ENCODE measurements at regions not wholly inside any gene's neighbourhood (a gene's known extent, or its start where the extent isn't known, plus 50 kb on each side); places are given as distances from the start of the nearest gene placed in this dataset.

DNA sequence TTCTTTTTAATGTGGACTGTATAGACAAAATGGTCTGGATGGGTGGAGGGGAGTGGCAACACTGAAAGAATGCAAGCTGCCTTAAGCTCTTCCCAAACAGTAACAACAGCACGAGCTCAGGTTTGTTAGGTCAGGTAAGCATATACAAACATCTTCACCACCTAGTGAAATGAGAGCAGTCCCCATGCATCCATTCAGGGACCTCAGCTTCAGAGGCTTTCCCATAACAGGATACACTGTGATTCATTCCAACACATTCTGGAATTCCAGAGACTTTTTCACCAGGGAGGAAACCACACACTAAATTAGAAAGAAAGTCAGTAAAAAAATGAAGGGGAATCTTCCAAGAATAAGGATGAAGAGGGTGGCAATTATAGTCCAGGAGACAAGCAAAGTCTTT lies 50.4 kb upstream of the BZW1 start:
- Histone ChIP-seq H3K27ac (ENCODE audit: control insufficient read depth, insufficient read depth, low read length) (no peak overlapping the region), H3K79me2 (ENCODE audit: control insufficient read depth, insufficient read depth, low read length) (no peaks in the 10 kb centered on the region), H3K36me3 (ENCODE audit: control insufficient read depth in 2 of 2, extremely low read depth in 1 of 2, insufficient read depth in 2 of 2, low read length in 2 of 2) (no peaks in the 10 kb centered on the region), H3K4me2 (ENCODE audit: control insufficient read depth, extremely low read depth, insufficient read depth, low read depth, low read length) (no peak overlapping the region), H3K4me1 (ENCODE audit: control insufficient read depth, extremely low read depth, insufficient read depth, low read length) (peaks cover 61% of the 10 kb centered on the region), H3K4me3 (ENCODE audit: control insufficient read depth in 2 of 3, extremely low read depth in 1 of 3, insufficient read depth in 2 of 3, low read depth in 1 of 3, low read length in 3 of 3) (no peak overlapping the region), H2AFZ (ENCODE audit: control insufficient read depth, low read length) (peak overlapping the region; percentile 71), H3K9ac (ENCODE audit: control insufficient read depth, extremely low read depth, insufficient read depth, low read length) (no peak overlapping the region), H3K9me1 (ENCODE audit: control insufficient read depth, extremely low read depth, insufficient read depth, low read length) (no peaks in the 10 kb centered on the region), H3K27me3 (ENCODE audit: control insufficient read depth, extremely low read depth, insufficient read depth, low read length) (no peaks in the 10 kb centered on the region), H3K9me3 (ENCODE audit: control insufficient read depth, low read depth, low read length) (no peaks in the 10 kb centered on the region), H4K20me1 (ENCODE audit: control insufficient read depth, extremely low read depth, insufficient read depth, low read length) (no peaks in the 10 kb centered on the region)
- no peak for FAIRE-seq
- no peak for DNase-seq (ENCODE audit: low read depth, low spot score)
- TF ChIP-seq EZH2 (IDR thresholded peaks at IDR 0.05; ENCODE audit: low read length) (no peak), CTCF (optimal IDR thresholded peaks at IDR 0.05 in 1 of 3, IDR thresholded peaks at IDR 0.05 in 1 of 3, conservative IDR thresholded peaks at IDR 0.05 in 1 of 3; ENCODE audit: extremely low read depth in 1 of 3, insufficient read depth in 2 of 3, low read length in 3 of 3) (no peak)
- dilution Hi-C loops (cut with MboI; ENCODE audit: extremely low pct_ligation_motif_present, low sequenced_read_pairs): no loop called here

Measured in keratinocyte (primary cell).